Activated CD4-positive, alpha-beta T cell treated with anti-CD3 and anti-CD28 coated beads for 36 hours (primary cell): ENCODE measurements at regions not wholly inside any gene's neighbourhood (a gene's known extent, or its start where the extent isn't known, plus 50 kb on each side); places are given as distances from the start of the nearest gene placed in this dataset.
"Not testable (repeated sequence)": the region's sequence is repeated elsewhere in the genome, so short reads cannot be mapped to it uniquely, and the experiment has no call there.

Experiments
- ATAC-seq: fragments of 200-7000 bp; cut with Tn5 transposase; one replicate; pipeline ENCODE4 v1.10.0; 2021; ENCODE audit warnings: mild to moderate bottlenecking, moderate library complexity
- CTCF ChIA-PET: fragments of 350-600 bp; sonication (Branson Sonifier 250); formaldehyde crosslinking; loops from one replicate; lab custom pipeline; 2021; ENCODE audit warnings: antibody characterized with exemption; lab: Charles Lee
- POLR2A ChIA-PET: fragments of 350-600 bp; sonication (Branson Sonifier 250); formaldehyde crosslinking; loops from one replicate; lab custom pipeline; 2021; ENCODE audit warnings: antibody characterized with exemption, inconsistent platforms; lab: Charles Lee
- DNase-seq: peaks from one replicate; pipeline ENCODE4 v3.0.0-alpha.2; 2020
- H3K27ac Mint-ChIP-seq: one replicate; pipeline ENCODE4 v1.8.0; 2021; ENCODE audit warnings: mixed read lengths
- H3K27me3 Mint-ChIP-seq: one replicate; pipeline ENCODE4 v1.8.0; 2021; ENCODE audit warnings: mixed read lengths
- H3K36me3 Mint-ChIP-seq: one replicate; pipeline ENCODE4 v1.8.0; 2021; ENCODE audit warnings: low read depth, mixed read lengths
- H3K4me1 Mint-ChIP-seq: one replicate; pipeline ENCODE4 v1.8.0; 2021; ENCODE audit warnings: mixed read lengths
- H3K4me3 Mint-ChIP-seq: one replicate; pipeline ENCODE4 v1.8.0; 2021; ENCODE audit warnings: mild to moderate bottlenecking, moderate library complexity, mixed read lengths
- H3K9me3 Mint-ChIP-seq: one replicate; pipeline ENCODE4 v1.8.0; 2021; ENCODE audit warnings: low read depth, mixed read lengths
- intact Hi-C, 2 experiments: fragments of 100-400 bp; cut with DNase I in 1 of 2; cut with micrococcal nuclease in 1 of 2; formaldehyde crosslinking; loops; one replicate each; pipeline versions ENCODE4 v1.14.2 to v1.15.1; 2022 to 2024; cut with DNase I, micrococcal nuclease

- Mint-ChIP-seq H3K27ac (no peak overlapping the region), H3K4me3 (no peak overlapping the region), H3K9me3 (peaks cover 10% of the 10 kb centered on the region), H3K36me3 (no peaks in the 10 kb centered on the region), H3K4me1 (no peaks in the 10 kb centered on the region), H3K27me3 (no peaks in the 10 kb centered on the region)
- ChIA-PET POLR2A (no interaction called here), CTCF (no interaction called here)
- ATAC-seq (no peak), DNase-seq (no peak)
- intact Hi-C loops: no loop called here
Observed at GRCh38 chr13:111577956-111578605, 257.6 kb downstream of the TEX29 start.

DNA sequence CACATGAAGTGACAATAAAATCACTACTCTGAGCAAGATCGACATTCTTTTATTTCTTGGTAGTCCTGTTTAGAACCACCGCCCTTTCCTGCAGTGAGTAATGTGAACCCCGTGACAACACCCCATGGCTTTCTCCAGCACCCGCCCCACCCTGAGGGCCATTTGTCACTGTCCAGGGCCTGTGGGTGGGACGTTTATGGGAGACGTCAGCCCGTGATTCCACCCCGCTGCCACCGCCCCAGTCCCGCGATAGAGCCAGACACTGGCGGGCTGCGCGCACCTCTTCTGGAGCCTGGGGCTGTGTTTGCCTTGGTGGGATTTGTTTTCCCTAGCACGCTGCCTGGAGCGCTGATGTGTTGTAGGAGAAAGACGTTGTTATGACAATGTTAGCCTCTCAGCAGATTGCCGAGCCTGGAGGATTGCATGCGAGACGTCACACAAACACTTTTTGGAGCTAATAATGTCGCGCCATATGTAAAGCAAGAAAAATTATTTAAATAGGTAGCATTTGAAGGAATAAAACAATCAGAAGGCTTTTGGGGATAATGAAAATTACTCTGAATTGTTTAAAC is 263.7 kb downstream of the TEX29 start:
- DNase-seq: no peak
- intact Hi-C loops: no loop called here
- CTCF ChIA-PET: no interaction called here
- no peaks in the 10 kb centered on the region for H3K4me1 Mint-ChIP-seq
- no peaks in the 10 kb centered on the region for H3K9me3 Mint-ChIP-seq
- ATAC-seq: no peak
- H3K27ac Mint-ChIP-seq: no peak overlapping the region
- POLR2A ChIA-PET: no interaction called here
- peaks cover 1% of the 10 kb centered on the region for H3K27me3 Mint-ChIP-seq
- no peaks in the 10 kb centered on the region for H3K36me3 Mint-ChIP-seq
- no peak overlapping the region for H3K4me3 Mint-ChIP-seq

GRCh38 chr13:111584870-111585269 is 264.4 kb downstream of the TEX29 start:
- no peak overlapping the region for H3K27ac Mint-ChIP-seq
- H3K4me1 Mint-ChIP-seq: no peaks in the 10 kb centered on the region
- H3K4me3 Mint-ChIP-seq: no peak overlapping the region
- peaks cover 1% of the 10 kb centered on the region for H3K27me3 Mint-ChIP-seq
- ATAC-seq: no peak
- no peaks in the 10 kb centered on the region for H3K9me3 Mint-ChIP-seq
- CTCF ChIA-PET: no interaction called here
- intact Hi-C loops: no loop called here
- no peaks in the 10 kb centered on the region for H3K36me3 Mint-ChIP-seq
- DNase-seq: no peak
- POLR2A ChIA-PET: no interaction called here

GRCh38 chr13:111586291-111586690 is 265.8 kb downstream of the TEX29 start:
- ChIA-PET CTCF (no interaction called here), POLR2A (no interaction called here)
- Mint-ChIP-seq H3K27me3 (peaks cover 1% of the 10 kb centered on the region), H3K27ac (no peak overlapping the region), H3K4me1 (no peaks in the 10 kb centered on the region), H3K4me3 (no peak overlapping the region), H3K36me3 (no peaks in the 10 kb centered on the region), H3K9me3 (no peaks in the 10 kb centered on the region)
- no peak for DNase-seq
- intact Hi-C loops: no loop called here
- no peak for ATAC-seq

GRCh38 chr13:111587249-111587648 is 266.8 kb downstream of the TEX29 start:
- no peaks in the 10 kb centered on the region for H3K4me1 Mint-ChIP-seq
- POLR2A ChIA-PET: no interaction called here
- no peak overlapping the region for H3K4me3 Mint-ChIP-seq
- DNase-seq: no peak
- no peaks in the 10 kb centered on the region for H3K9me3 Mint-ChIP-seq
- CTCF ChIA-PET: no interaction called here
- intact Hi-C loops: no loop called here
- no peaks in the 10 kb centered on the region for H3K36me3 Mint-ChIP-seq
- no peak overlapping the region for H3K27ac Mint-ChIP-seq
- peaks cover 1% of the 10 kb centered on the region for H3K27me3 Mint-ChIP-seq
- no peak for ATAC-seq

DNA sequence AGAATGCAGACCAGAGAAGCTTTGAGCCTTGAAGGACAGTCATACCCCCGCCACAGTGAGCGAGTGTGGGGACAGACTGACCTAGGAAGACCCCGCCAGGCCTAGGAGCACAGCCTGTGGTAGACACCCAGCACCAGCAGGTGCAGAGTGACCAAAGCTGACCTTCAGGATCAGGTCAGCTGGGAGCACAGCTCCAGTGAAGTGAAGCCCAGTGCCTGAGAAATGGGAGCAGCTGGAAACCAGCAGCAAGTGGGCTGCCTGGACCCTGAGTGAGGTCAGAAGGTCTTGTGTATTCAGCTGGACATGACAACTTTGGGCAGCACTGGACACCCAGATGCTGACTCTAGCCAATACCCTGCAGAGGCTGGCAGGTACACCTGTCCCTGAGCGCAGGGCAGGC is 268.9 kb downstream of the TEX29 start:
- Mint-ChIP-seq H3K4me3 (no peak overlapping the region), H3K27ac (no peak overlapping the region), H3K27me3 (peaks cover 1% of the 10 kb centered on the region), H3K4me1 (no peaks in the 10 kb centered on the region), H3K9me3 (peaks cover 2% of the 10 kb centered on the region), H3K36me3 (no peaks in the 10 kb centered on the region)
- DNase-seq (no peak), ATAC-seq (no peak)
- ChIA-PET CTCF (interaction anchor here (0.5 to 0.6 kb wide), 2 partner anchors 61 to 497 kb away, joined by 3 to 4 read pairs; no protein-coding TSS in a partner anchor), POLR2A (no interaction called here)
- intact Hi-C loops: no loop called here

DNA sequence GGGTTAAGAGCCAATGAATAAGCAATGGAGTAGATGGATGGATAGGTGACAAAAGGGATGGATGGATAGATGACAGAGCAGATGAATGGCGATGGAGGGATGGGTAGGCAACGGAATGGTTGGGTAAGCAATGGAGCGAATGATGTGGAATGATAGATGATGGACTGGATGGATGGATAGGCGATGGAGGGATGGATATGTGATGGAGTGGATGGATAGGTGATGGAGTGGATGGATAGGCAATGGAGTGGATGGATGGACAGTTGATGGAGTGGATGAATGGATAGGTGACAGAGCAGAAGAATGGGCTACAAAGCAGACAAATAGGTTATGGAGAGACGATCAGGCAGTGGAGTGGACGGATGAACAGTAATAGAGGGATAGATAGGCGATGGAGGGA is 269.6 kb downstream of the TEX29 start:
- ATAC-seq: no peak

GRCh38 chr13:111590796-111591195 is 270.4 kb downstream of the TEX29 start:
- intact Hi-C loops: no loop called here

More for the DNA sequence above, 269.6 kb downstream of the TEX29 start:
- Mint-ChIP-seq H3K27ac (no peak overlapping the region), H3K4me1 (no peaks in the 10 kb centered on the region), H3K4me3 (no peak overlapping the region), H3K27me3 (no peaks in the 10 kb centered on the region), H3K36me3 (no peaks in the 10 kb centered on the region), H3K9me3 (peaks cover 2% of the 10 kb centered on the region)
- no peak for DNase-seq
- CTCF ChIA-PET: interaction anchor here (0.6 kb wide), 1 partner anchor 498 kb away, joined by 4 read pairs; no protein-coding TSS in a partner anchor
- POLR2A ChIA-PET: no interaction called here
- intact Hi-C loops: no loop called here

GRCh38 chr13:111593490-111593889 is 273.0 kb downstream of the TEX29 start:
- H3K4me3 Mint-ChIP-seq, H3K27ac Mint-ChIP-seq, ATAC-seq, H3K4me1 Mint-ChIP-seq, DNase-seq, H3K9me3 Mint-ChIP-seq, H3K36me3 Mint-ChIP-seq, H3K27me3 Mint-ChIP-seq, intact Hi-C loops, POLR2A ChIA-PET: not testable (repeated sequence)
- CTCF ChIA-PET: interaction anchor here (0.8 kb wide), 1 partner anchor 652 kb away, joined by 4 read pairs; no protein-coding TSS in a partner anchor

More at GRCh38 chr13:111590796-111591195, 270.4 kb downstream of the TEX29 start:
- H3K9me3 Mint-ChIP-seq: peaks cover 2% of the 10 kb centered on the region
- CTCF ChIA-PET: no interaction called here
- POLR2A ChIA-PET: no interaction called here
- ATAC-seq: no peak
- no peaks in the 10 kb centered on the region for H3K27me3 Mint-ChIP-seq
- H3K36me3 Mint-ChIP-seq: no peaks in the 10 kb centered on the region
- no peaks in the 10 kb centered on the region for H3K4me1 Mint-ChIP-seq
- DNase-seq: no peak
- no peak overlapping the region for H3K27ac Mint-ChIP-seq
- H3K4me3 Mint-ChIP-seq: no peak overlapping the region

DNA sequence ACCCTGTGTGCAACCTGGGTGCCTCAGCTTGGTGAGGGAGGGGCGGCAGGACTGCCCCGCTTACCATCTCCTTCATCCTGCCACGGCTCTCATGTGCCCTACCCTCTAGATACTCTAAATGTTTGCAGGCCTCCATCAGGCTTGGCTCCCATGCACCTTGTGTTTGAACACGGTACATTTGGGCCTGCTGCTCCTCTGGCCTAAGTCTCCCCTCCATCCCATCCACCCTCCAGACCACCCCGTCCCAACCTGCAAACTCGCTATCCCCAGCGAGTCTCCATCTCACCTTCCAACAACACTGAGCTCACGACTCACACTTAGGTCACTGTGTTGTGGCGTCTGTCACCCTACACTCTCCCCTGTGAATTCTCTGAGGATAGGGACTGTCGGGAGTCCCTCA is 274.2 kb downstream of the TEX29 start:
- POLR2A ChIA-PET: no interaction called here
- ATAC-seq (no peak), DNase-seq (no peak)
- intact Hi-C loops: no loop called here
- CTCF ChIA-PET: no interaction called here
- Mint-ChIP-seq H3K36me3 (no peaks in the 10 kb centered on the region), H3K4me3 (no peak overlapping the region), H3K27me3 (no peaks in the 10 kb centered on the region), H3K27ac (no peak overlapping the region), H3K4me1 (no peaks in the 10 kb centered on the region), H3K9me3 (peaks cover 2% of the 10 kb centered on the region)

DNA sequence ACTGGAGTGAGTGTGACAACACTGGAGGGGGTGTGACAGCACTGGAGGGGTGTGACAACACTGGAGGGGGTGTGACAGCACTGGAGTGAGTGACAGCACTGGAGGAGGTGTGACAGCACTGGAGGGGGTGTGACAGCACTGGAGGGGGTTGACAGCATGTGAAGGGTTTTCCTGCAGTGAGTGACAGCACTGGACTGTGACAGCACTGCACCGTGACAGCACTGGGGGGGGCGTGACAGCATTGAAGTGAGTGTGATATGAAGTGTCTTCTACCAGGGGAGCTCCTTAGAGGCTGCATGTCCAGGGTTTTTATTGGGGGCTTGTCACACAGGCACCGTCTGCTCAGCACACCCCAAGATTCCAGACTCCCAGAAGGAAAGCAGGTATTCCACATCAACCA is 274.8 kb downstream of the TEX29 start:
- CTCF ChIA-PET: no interaction called here
- intact Hi-C loops: no loop called here
- POLR2A ChIA-PET: no interaction called here
- Mint-ChIP-seq H3K4me1 (no peaks in the 10 kb centered on the region), H3K9me3 (peaks cover 2% of the 10 kb centered on the region), H3K36me3 (no peaks in the 10 kb centered on the region), H3K27ac (no peak overlapping the region), H3K4me3 (no peak overlapping the region), H3K27me3 (no peaks in the 10 kb centered on the region)
- ATAC-seq: no peak
- DNase-seq: no peak

DNA sequence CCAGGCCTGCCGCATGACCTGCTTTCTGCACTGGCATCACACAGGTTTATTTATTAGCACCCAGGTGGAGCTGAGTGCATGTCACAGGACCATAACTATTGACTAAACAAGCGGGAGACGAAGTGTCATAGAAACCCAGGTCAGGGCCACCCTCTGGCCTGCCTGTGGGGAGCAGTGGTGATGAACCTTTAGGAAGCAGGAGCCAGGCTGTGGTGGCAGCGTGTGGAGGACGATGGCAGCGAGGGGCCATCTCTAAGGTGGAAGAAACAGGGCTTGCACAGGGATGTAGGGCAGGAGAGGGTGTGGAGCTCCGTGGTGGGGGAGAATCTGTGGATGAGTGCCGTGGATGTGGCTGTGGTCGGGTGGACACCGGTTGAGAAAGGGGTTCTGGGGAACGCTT is 275.3 kb downstream of the TEX29 start:
- Mint-ChIP-seq H3K4me3 (no peak overlapping the region), H3K9me3 (peaks cover 2% of the 10 kb centered on the region), H3K4me1 (no peaks in the 10 kb centered on the region), H3K27me3 (no peaks in the 10 kb centered on the region), H3K27ac (no peak overlapping the region), H3K36me3 (no peaks in the 10 kb centered on the region)
- ChIA-PET CTCF (no interaction called here), POLR2A (no interaction called here)
- intact Hi-C loops: no loop called here
- ATAC-seq (no peak), DNase-seq (no peak)
